ENCODE measurements at regions not wholly inside any gene's neighbourhood (a gene's known extent, or its start where the extent isn't known, plus 50 kb on each side); places are given as distances from the start of the nearest gene placed in this dataset.

GRCh38 chr6:30418448-30418847 lies 70.9 kb upstream of the HLA-E start:
- Histone ChIP-seq H3K27me3 (replicated peaks in 2 of 5; ENCODE audit: control insufficient read depth in 4 of 5, insufficient read depth in 5 of 5, low read length in 4 of 5) (peaks cover 3 to 79% (median 52%) of the 10 kb centered on the region in 5 experiments), H3K9me3 (ENCODE audit: control extremely low read depth in 1 of 5, control insufficient read depth in 4 of 5, insufficient read depth in 2 of 5, low read depth in 1 of 5, low read length in 4 of 5) (peaks cover 0 to 7% (median 5%) of the 10 kb centered on the region in 5 experiments), H3K36me3 (ENCODE audit: control insufficient read depth in 4 of 4, insufficient read depth in 4 of 4, low read length in 3 of 4) (no peaks in the 10 kb centered on the region), H3K4me3 (ENCODE audit: control insufficient read depth in 1 of 7, extremely low read depth in 1 of 7, insufficient read depth in 4 of 7, low read depth in 2 of 7, low read length in 6 of 7) (no peak overlapping the region), H3K4me1 (ENCODE audit: control extremely low read depth in 1 of 4, control insufficient read depth in 4 of 4, insufficient read depth in 4 of 4, low read length in 3 of 4) (peaks cover 0 to 3% (median 0%) of the 10 kb centered on the region in 4 experiments), H3K27ac (ENCODE audit: insufficient read depth in 1 of 2, low read depth in 1 of 2, low read length in 2 of 2, poor library complexity in 1 of 2, severe bottlenecking in 2 of 2) (no peak overlapping the region)
- POLR2A ChIA-PET, result no interaction called here
- DNase-seq, result no peak
- 84% methylated on average over 8 of the region's 13 CpGs for WGBS (ENCODE audit: insufficient coverage)
- CTCF ChIA-PET, result interaction anchor here (1.2 kb wide), 1 partner anchor 12 kb away, joined by 3 read pairs; no protein-coding TSS in a partner anchor

DNA sequence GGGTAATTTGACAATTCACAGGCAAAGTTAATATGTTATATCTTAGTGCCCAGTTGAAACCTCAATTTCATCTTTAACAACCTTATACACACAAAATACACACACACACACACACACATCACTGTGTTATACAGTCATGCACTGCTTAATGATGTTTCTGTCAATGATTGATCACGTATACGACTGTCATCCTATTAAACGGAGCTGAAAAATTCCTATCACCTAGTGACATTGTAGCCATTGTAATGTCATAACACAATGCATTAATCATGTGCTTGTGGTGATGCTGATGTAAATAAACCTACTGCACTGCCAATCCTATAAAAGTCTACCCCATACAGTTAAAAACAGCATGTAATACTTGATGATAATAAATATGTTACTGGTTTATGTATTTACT lies 64.8 kb upstream of the HLA-E start:
- Histone ChIP-seq H3K27me3 (replicated peaks in 2 of 5; ENCODE audit: control insufficient read depth in 4 of 5, insufficient read depth in 5 of 5, low read length in 4 of 5) (peaks cover 4 to 65% (median 27%) of the 10 kb centered on the region in 5 experiments), H3K4me1 (ENCODE audit: control extremely low read depth in 1 of 4, control insufficient read depth in 4 of 4, insufficient read depth in 4 of 4, low read length in 3 of 4) (no peaks in the 10 kb centered on the region), H3K9me3 (ENCODE audit: control extremely low read depth in 1 of 5, control insufficient read depth in 4 of 5, insufficient read depth in 2 of 5, low read depth in 1 of 5, low read length in 4 of 5) (peaks cover 0 to 10% (median 2%) of the 10 kb centered on the region in 5 experiments), H3K4me3 (ENCODE audit: control insufficient read depth in 1 of 7, extremely low read depth in 1 of 7, insufficient read depth in 4 of 7, low read depth in 2 of 7, low read length in 6 of 7) (no peak overlapping the region), H3K27ac (ENCODE audit: insufficient read depth in 1 of 2, low read depth in 1 of 2, low read length in 2 of 2, poor library complexity in 1 of 2, severe bottlenecking in 2 of 2) (no peak overlapping the region), H3K36me3 (ENCODE audit: control insufficient read depth in 4 of 4, insufficient read depth in 4 of 4, low read length in 3 of 4) (no peaks in the 10 kb centered on the region)
- ChIA-PET CTCF (interaction anchor here (1.8 kb wide), 1 partner anchor 27 kb away, joined by 4 read pairs; no protein-coding TSS in a partner anchor), POLR2A (no interaction called here)
- WGBS (ENCODE audit: insufficient coverage), result no CpG with 5 or more reads among the region's 3 CpGs
- DNase-seq, result no peak

Data from common myeloid progenitor, CD34-positive (primary cell).